K562 (cell line): ENCODE measurements at regions not wholly inside any gene's neighbourhood (a gene's known extent, or its start where the extent isn't known, plus 50 kb on each side); places are given as distances from the start of the nearest gene placed in this dataset.

Experiments
- ATAC-seq: fragments of 200-7000 bp; cut with Tn5 transposase; 3 replicates; pipeline ENCODE4 v1.9.1; 2020; ENCODE audit warnings: moderate library complexity
- BruUV-seq: library from RNA; stranded (reverse); fragments of 400-500 nt; replicated peaks from 2 replicates; lab custom pipeline; 2021; lab: Mats Ljungman, UMichigan
- CTCF ChIA-PET: fragments of 300-600 bp; formaldehyde crosslinking; extraction: SDS; loops from one replicate; lab custom pipeline; 2021; ENCODE audit warnings: low intra/inter-chr PET ratio; lab: Yijun Ruan, JAX
- POLR2A ChIA-PET: fragments of 300-600, 350-650 bp; sonication (Branson Sonifier 250); formaldehyde crosslinking; extraction: SDS; loops from one replicate; lab custom pipeline; 2021; ENCODE audit warnings: antibody characterized with exemption, inconsistent platforms; lab: Yijun Ruan, JAX
- DNase-seq, 4 experiments: peaks; one replicate each; pipeline versions ENCODE4 v3.0.0 to v3.0.0-alpha.2; 2011 to 2018; ENCODE audit warnings: low spot score in 3 of 4, mixed read lengths in 3 of 4; ENCODE audit errors: extremely low read depth in 1 of 4
- FAIRE-seq: peaks from 2 replicates; lab custom pipeline; 2011; peaks lifted over from hg19 to GRCh38; lab: Jason Lieb, UNC
- H2AFZ ChIP-seq: 2 replicates; pipeline ENCODE4 v1.6.0; 2011; ENCODE audit warnings: low read depth, low read length, control low read depth, inconsistent platforms
- H3K27ac ChIP-seq: fragments of 200-600 bp; 3 replicates; pipeline ENCODE4 v1.8.0; 2011; ENCODE audit warnings: low read depth, mild to moderate bottlenecking, control low read depth, inconsistent platforms, low read length, moderate library complexity, mixed read lengths; ENCODE audit errors: extremely low read depth
- H3K27me3 ChIP-seq, 2 experiments: fragments of 300-600 bp in 1 of 2; 2 replicates in 1 of 2; 3 replicates in 1 of 2; pipeline versions ENCODE4 v1.6.0 to v1.8.0; 2011; ENCODE audit warnings: inconsistent platforms in 2 of 2, low read length in 2 of 2, mild to moderate bottlenecking in 1 of 2, mixed read lengths in 1 of 2, moderate library complexity in 1 of 2; ENCODE audit not compliant: control insufficient read depth in 2 of 2, insufficient read depth in 2 of 2
- H3K36me3 ChIP-seq: fragments of 300-600 bp; 3 replicates; pipeline ENCODE4 v1.8.0; 2011; ENCODE audit warnings: mild to moderate bottlenecking, low read length, inconsistent platforms; ENCODE audit not compliant: control insufficient read depth, insufficient read depth
- H3K4me1 ChIP-seq, 2 experiments: fragments of 200-600 bp in 1 of 2; replicated peaks in 1 of 2; 2 replicates in 1 of 2; 3 replicates in 1 of 2; pipeline versions ENCODE4 v1.5.1 to v1.8.0; 2011; ENCODE audit warnings: inconsistent platforms in 2 of 2, low read length in 2 of 2, mild to moderate bottlenecking in 1 of 2, mixed read lengths in 1 of 2, moderate library complexity in 1 of 2; ENCODE audit not compliant: control insufficient read depth in 2 of 2, insufficient read depth in 2 of 2
- H3K4me2 ChIP-seq: 2 replicates; pipeline ENCODE4 v1.6.1; 2011; ENCODE audit warnings: low read length, control low read depth, inconsistent platforms, mixed read lengths; ENCODE audit not compliant: insufficient read depth
- H3K4me3 ChIP-seq: fragments of 200-600 bp; sonication (generic), shearing (Covaris generic); 2 replicates; pipeline ENCODE4 v1.5.1; 2016; ENCODE audit warnings: control low read depth, inconsistent platforms
- H3K79me2 ChIP-seq: fragments of 200-600 bp; 3 replicates; pipeline ENCODE4 v1.8.0; 2011; ENCODE audit warnings: low read length, inconsistent platforms; ENCODE audit not compliant: control insufficient read depth, insufficient read depth
- H3K9ac ChIP-seq, 2 experiments: 2 replicates each; pipeline versions ENCODE4 v1.6.0 to v1.6.1; 2011; ENCODE audit warnings: low read depth in 2 of 2, low read length in 2 of 2, control low read depth in 1 of 2, inconsistent platforms in 1 of 2, mild to moderate bottlenecking in 1 of 2, mixed read lengths in 1 of 2; ENCODE audit not compliant: insufficient read depth in 1 of 2
- H3K9me1 ChIP-seq: one replicate; pipeline ENCODE4 v1.6.0; 2011; ENCODE audit warnings: inconsistent platforms, mild to moderate bottlenecking, low read length, moderate library complexity; ENCODE audit not compliant: control insufficient read depth, insufficient read depth
- H3K9me3 ChIP-seq: replicated peaks from 2 replicates; pipeline ENCODE4 v1.5.1; 2011; ENCODE audit warnings: low read depth, low read length, inconsistent platforms; ENCODE audit not compliant: control insufficient read depth, insufficient read depth
- H4K20me1 ChIP-seq: replicated peaks from 2 replicates; pipeline ENCODE4 v1.6.1; 2011; ENCODE audit warnings: low read length, inconsistent platforms, mixed read lengths; ENCODE audit not compliant: control insufficient read depth, insufficient read depth
- CBFA2T2 ChIP-seq: fragments of 450-650 bp; conservative IDR thresholded peaks from 2 replicates; pipeline ENCODE4 v1.6.1; 2017; ENCODE audit warnings: mild to moderate bottlenecking
- GATAD2B ChIP-seq: fragments of 450-650 bp; IDR thresholded peaks from 2 replicates; pipeline ENCODE4 v1.6.1; 2017; ENCODE audit warnings: mild to moderate bottlenecking, borderline replicate concordance
- HIVEP1 ChIP-seq: fragments of 250-450 bp; sonication (Bioruptor Pico); IDR thresholded peaks from 2 replicates; pipeline ENCODE4 v1.4.0; 2020; ENCODE audit warnings: mild to moderate bottlenecking
- SREBF2 ChIP-seq: sonication (generic); formaldehyde crosslinking; IDR thresholded peaks from 2 replicates; pipeline ENCODE4 v1.4.0; 2020; ENCODE audit warnings: mild to moderate bottlenecking, missing genetic modification reagents
- SRSF1 ChIP-seq: fragments of 200-400 bp; formaldehyde crosslinking; IDR thresholded peaks from 2 replicates; pipeline ENCODE4 v1.6.1; 2017; ENCODE audit warnings: mild to moderate bottlenecking, low read depth, low read length, moderate library complexity
- STAG1 ChIP-seq: sonication (generic); formaldehyde crosslinking; IDR thresholded peaks from 2 replicates; pipeline ENCODE4 v1.5.0; 2020; ENCODE audit warnings: missing genetic modification reagents, borderline replicate concordance
- ZBTB7A ChIP-seq: IDR thresholded peaks from 2 replicates; pipeline ENCODE4 v1.6.1; 2011; ENCODE audit warnings: low read depth, mild to moderate bottlenecking, low read length, moderate library complexity, borderline replicate concordance; ENCODE audit not compliant: control insufficient read depth
- ZNF134 ChIP-seq: fragments of 250-450 bp; sonication (Bioruptor Pico); conservative IDR thresholded peaks from 2 replicates; pipeline ENCODE4 v1.4.0; 2020
- ZNF146 ChIP-seq: IDR thresholded peaks from one replicate; pipeline ENCODE4 v1.6.1; 2018; ENCODE audit warnings: missing compliant biosample characterization; ENCODE audit not compliant: unreplicated experiment
- ZNF316 ChIP-seq: fragments of 450-650 bp; IDR thresholded peaks from 2 replicates; pipeline ENCODE4 v1.6.1; 2016
- WGBS: fragments of 100-300 bp; shearing (Covaris generic); methylation state at CpG from one replicate; pipeline ENCODE4 v1.1.6; 2016; ENCODE audit warnings: low coverage, mixed read lengths; ENCODE audit not compliant: insufficient coverage; ENCODE audit errors: missing lambda C conversion rate; 5-methylcytosine and 5-hydroxymethylcytosine counted together
- in situ Hi-C: fragments of 300-500 bp; cut with MboI; formaldehyde crosslinking; loops from 4 replicates; pipeline ENCODE4 v1.15.0; 2018; ENCODE audit warnings: inconsistent platforms, mixed read lengths
- intact Hi-C: fragments of 100-400 bp; cut with micrococcal nuclease; formaldehyde crosslinking; loops from 2 replicates; pipeline ENCODE4 v1.14.2; 2022
- TF ChIP-seq, protein P1 (sequence below): fragments of 250-450 bp; sonication (Bioruptor Pico); IDR thresholded peaks from 2 replicates; pipeline ENCODE4 v1.4.0; 2020
- TF ChIP-seq, protein P2 (sequence below): fragments of 250-450 bp; sonication (Bioruptor Pico); IDR thresholded peaks from 2 replicates; pipeline ENCODE4 v1.5.0; 2021; ENCODE audit warnings: mild to moderate bottlenecking, borderline replicate concordance
- TF ChIP-seq, protein P3 (sequence below): sonication (generic); formaldehyde crosslinking; IDR thresholded peaks from 2 replicates; pipeline ENCODE4 v1.8.1; 2022; ENCODE audit warnings: missing genetic modification reagents
- TF ChIP-seq, protein P4 (sequence below): fragments of 200-800 bp; sonication (Bioruptor generic); IDR thresholded peaks from 2 replicates; pipeline ENCODE4 v1.6.1; 2017; ENCODE audit warnings: missing genetic modification characterization, missing compliant biosample characterization

DNA sequence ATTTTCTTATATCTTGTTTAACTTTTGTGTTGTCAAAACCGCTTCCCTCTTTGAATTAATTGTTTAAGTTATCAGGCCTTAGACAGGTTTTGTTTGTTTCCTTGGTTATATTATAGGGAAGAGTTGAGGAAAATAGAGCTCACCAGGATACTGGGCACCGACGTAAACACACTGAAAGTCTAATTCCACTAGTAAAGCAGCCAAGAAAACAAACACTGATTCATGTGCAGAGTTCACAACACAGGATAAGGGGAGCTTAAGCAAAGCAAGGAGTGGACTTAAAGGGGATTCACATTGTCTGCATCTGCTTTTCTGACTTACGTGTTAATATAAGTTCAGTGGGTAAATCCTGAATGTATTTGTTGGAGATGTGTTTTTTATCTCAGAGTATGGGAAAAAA is 139.0 kb upstream of the CDH6 start:
- Histone ChIP-seq H3K9me3 (no peaks in the 10 kb centered on the region), H3K4me3 (no peak overlapping the region), H3K79me2 (no peaks in the 10 kb centered on the region), H3K27me3 (no peaks in the 10 kb centered on the region), H4K20me1 (no peaks in the 10 kb centered on the region), H3K36me3 (no peaks in the 10 kb centered on the region), H3K4me2 (no peak overlapping the region), H3K4me1 (no peaks in the 10 kb centered on the region), H3K9ac (no peak overlapping the region), H2AFZ (no peak overlapping the region), H3K9me1 (no peaks in the 10 kb centered on the region), H3K27ac (no peak overlapping the region)
- BruUV-seq: no TSS peak
- no peak for ATAC-seq
- in situ Hi-C loops: no loop called here
- intact Hi-C loops: no loop called here
- WGBS: under 1% methylated on average over 4 of the region's 4 CpGs
- no peak for DNase-seq
- ChIA-PET CTCF (no interaction called here), POLR2A (no interaction called here)
- no peak for FAIRE-seq
- TF ChIP-seq SRSF1 (no peak), ZNF316 (no peak), ZNF134 (no peak), GATAD2B (no peak), HIVEP1 (CRISPR knock-in tag) (no peak), ZBTB7A (no peak), SREBF2 (CRISPR knock-in tag) (no peak), ZNF146 (no peak), CBFA2T2 (no peak), STAG1 (no peak)
- TF ChIP-seq, protein P1, sequence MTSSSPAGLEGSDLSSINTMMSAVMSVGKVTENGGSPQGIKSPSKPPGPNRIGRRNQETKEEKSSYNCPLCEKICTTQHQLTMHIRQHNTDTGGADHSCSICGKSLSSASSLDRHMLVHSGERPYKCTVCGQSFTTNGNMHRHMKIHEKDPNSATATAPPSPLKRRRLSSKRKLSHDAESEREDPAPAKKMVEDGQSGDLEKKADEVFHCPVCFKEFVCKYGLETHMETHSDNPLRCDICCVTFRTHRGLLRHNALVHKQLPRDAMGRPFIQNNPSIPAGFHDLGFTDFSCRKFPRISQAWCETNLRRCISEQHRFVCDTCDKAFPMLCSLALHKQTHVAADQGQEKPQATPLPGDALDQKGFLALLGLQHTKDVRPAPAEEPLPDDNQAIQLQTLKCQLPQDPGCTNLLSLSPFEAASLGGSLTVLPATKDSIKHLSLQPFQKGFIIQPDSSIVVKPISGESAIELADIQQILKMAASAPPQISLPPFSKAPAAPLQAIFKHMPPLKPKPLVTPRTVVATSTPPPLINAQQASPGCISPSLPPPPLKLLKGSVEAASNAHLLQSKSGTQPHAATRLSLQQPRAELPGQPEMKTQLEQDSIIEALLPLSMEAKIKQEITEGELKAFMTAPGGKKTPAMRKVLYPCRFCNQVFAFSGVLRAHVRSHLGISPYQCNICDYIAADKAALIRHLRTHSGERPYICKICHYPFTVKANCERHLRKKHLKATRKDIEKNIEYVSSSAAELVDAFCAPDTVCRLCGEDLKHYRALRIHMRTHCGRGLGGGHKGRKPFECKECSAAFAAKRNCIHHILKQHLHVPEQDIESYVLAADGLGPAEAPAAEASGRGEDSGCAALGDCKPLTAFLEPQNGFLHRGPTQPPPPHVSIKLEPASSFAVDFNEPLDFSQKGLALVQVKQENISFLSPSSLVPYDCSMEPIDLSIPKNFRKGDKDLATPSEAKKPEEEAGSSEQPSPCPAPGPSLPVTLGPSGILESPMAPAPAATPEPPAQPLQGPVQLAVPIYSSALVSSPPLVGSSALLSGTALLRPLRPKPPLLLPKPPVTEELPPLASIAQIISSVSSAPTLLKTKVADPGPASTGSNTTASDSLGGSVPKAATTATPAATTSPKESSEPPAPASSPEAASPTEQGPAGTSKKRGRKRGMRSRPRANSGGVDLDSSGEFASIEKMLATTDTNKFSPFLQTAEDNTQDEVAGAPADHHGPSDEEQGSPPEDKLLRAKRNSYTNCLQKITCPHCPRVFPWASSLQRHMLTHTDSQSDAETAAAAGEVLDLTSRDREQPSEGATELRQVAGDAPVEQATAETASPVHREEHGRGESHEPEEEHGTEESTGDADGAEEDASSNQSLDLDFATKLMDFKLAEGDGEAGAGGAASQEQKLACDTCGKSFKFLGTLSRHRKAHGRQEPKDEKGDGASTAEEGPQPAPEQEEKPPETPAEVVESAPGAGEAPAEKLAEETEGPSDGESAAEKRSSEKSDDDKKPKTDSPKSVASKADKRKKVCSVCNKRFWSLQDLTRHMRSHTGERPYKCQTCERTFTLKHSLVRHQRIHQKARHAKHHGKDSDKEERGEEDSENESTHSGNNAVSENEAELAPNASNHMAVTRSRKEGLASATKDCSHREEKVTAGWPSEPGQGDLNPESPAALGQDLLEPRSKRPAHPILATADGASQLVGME (CRISPR knock-in tag): no peak
- TF ChIP-seq, protein P2, sequence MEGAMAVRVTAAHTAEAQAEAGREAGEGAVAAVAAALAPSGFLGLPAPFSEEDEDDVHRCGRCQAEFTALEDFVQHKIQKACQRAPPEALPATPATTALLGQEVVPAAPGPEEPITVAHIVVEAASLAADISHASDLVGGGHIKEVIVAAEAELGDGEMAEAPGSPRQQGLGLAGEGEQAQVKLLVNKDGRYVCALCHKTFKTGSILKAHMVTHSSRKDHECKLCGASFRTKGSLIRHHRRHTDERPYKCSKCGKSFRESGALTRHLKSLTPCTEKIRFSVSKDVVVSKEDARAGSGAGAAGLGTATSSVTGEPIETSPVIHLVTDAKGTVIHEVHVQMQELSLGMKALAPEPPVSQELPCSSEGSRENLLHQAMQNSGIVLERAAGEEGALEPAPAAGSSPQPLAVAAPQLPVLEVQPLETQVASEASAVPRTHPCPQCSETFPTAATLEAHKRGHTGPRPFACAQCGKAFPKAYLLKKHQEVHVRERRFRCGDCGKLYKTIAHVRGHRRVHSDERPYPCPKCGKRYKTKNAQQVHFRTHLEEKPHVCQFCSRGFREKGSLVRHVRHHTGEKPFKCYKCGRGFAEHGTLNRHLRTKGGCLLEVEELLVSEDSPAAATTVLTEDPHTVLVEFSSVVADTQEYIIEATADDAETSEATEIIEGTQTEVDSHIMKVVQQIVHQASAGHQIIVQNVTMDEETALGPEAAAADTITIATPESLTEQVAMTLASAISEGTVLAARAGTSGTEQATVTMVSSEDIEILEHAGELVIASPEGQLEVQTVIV (CRISPR knock-in tag): no peak
- TF ChIP-seq, protein P3, sequence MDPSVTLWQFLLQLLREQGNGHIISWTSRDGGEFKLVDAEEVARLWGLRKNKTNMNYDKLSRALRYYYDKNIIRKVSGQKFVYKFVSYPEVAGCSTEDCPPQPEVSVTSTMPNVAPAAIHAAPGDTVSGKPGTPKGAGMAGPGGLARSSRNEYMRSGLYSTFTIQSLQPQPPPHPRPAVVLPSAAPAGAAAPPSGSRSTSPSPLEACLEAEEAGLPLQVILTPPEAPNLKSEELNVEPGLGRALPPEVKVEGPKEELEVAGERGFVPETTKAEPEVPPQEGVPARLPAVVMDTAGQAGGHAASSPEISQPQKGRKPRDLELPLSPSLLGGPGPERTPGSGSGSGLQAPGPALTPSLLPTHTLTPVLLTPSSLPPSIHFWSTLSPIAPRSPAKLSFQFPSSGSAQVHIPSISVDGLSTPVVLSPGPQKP: no peak
- TF ChIP-seq, protein P4, sequence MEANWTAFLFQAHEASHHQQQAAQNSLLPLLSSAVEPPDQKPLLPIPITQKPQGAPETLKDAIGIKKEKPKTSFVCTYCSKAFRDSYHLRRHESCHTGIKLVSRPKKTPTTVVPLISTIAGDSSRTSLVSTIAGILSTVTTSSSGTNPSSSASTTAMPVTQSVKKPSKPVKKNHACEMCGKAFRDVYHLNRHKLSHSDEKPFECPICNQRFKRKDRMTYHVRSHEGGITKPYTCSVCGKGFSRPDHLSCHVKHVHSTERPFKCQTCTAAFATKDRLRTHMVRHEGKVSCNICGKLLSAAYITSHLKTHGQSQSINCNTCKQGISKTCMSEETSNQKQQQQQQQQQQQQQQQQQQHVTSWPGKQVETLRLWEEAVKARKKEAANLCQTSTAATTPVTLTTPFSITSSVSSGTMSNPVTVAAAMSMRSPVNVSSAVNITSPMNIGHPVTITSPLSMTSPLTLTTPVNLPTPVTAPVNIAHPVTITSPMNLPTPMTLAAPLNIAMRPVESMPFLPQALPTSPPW (CRISPR knock-in tag): no peak
